Heart right ventricle (tissue), 16 donors: ENCODE measurements at regions not wholly inside any gene's neighbourhood (a gene's known extent, or its start where the extent isn't known, plus 50 kb on each side); places are given as distances from the start of the nearest gene placed in this dataset.
"Not testable (repeated sequence)": the region's sequence is repeated elsewhere in the genome, so short reads cannot be mapped to it uniquely, and the experiment has no call there.

Experiments used
- ATAC-seq, 8 donors: fragments of 200-7000 bp; cut with Tn5 transposase; one replicate each; pipeline ENCODE4 v1.9.1; 2020; ENCODE audit warnings: mild to moderate bottlenecking in 8 of 8, moderate library complexity in 8 of 8, moderate number of reproducible peaks in 1 of 8
- DNase-seq, 2 donors: peaks; one replicate each; pipeline ENCODE4 v3.0.0-alpha.2; 2020
- H3K27ac ChIP-seq, 10 donors: fragments of 200-600 bp; sonication (generic) in 2 of 10; one replicate each; pipeline versions ENCODE4 v1.5.0 to v1.8.0; 2020 to 2022; ENCODE audit warnings: mild to moderate bottlenecking in 3 of 10
- H3K27me3 ChIP-seq, 7 donors: fragments of 200-600 bp; one replicate each; pipeline ENCODE4 v1.8.0; 2021 to 2022; ENCODE audit warnings: mild to moderate bottlenecking in 2 of 7
- H3K36me3 ChIP-seq, 9 donors: fragments of 200-600 bp; sonication (generic) in 1 of 9; one replicate each; pipeline versions ENCODE4 v1.5.0 to v1.8.0; 2020 to 2022; ENCODE audit warnings: mild to moderate bottlenecking in 2 of 9
- H3K4me1 ChIP-seq, 9 donors: fragments of 200-600 bp; sonication (generic) in 1 of 9; one replicate each; pipeline versions ENCODE4 v1.5.0 to v1.8.0; 2020 to 2022; ENCODE audit warnings: mild to moderate bottlenecking in 4 of 9
- H3K4me3 ChIP-seq, 10 donors: fragments of 200-600 bp; sonication (generic) in 2 of 10; one replicate each; pipeline versions ENCODE4 v1.5.0 to v1.8.0; 2020 to 2022; ENCODE audit warnings: mild to moderate bottlenecking in 7 of 10, moderate library complexity in 2 of 10
- H3K9me3 ChIP-seq, 11 donors: fragments of 200-600 bp in 10 of 11; sonication (generic) in 2 of 11; one replicate each; pipeline versions ENCODE4 v1.5.0 to v1.8.0; 2013 to 2022; ENCODE audit warnings: mild to moderate bottlenecking in 2 of 11, control low read depth in 1 of 11, moderate library complexity in 1 of 11
- WGBS, 2 donors: extraction: QIAGEN DNeasy Blood & Tissue Kit; methylation state at CpG; one replicate each; pipeline ENCODE4 v1.1.7; 2013; ENCODE audit warnings: inconsistent platforms in 1 of 2; 5-methylcytosine and 5-hydroxymethylcytosine counted together
- intact Hi-C, 10 donors: fragments of 100-400 bp; cut with DNase I; formaldehyde crosslinking; loops; one replicate each; pipeline versions ENCODE4 v1.11.1 to v1.14.2; 2022
- donor health status: Arrhythmogenic right ventricular cardiomyopathy.
- donor health status: ischemic (EF 13 %, LVEDD 7.1; RV severe dilation, severe dysfunction).
- donor health status: healthy with polysubstance abuse.
- donor health status: DM: no; HTN: yes; CAD: no.
- donor health status: DM: no; HTN: no; CAD: no.
- donor health status: ischemic (EF 25% LVEDD 6.9; RV normal size, moderate dysfunction).
- donor health status: ischemic (EF 25% LVEDD 5.7; RV mildly dilated, moderate dysfunction).
- donor health status: healthy.
- donor health status: DM: yes; HTN: yes; CAD: no.
- donor health status: Ischemic cardiomyopathy.
- donor health status: ischemic (EF 35%, LVEDD 5.7; RV mildly dilated, moderate dysfunction).
- donor health status: nonischemic (EF 11% LVEDD 7.7; RV severe dilation, severe dysfunction).
- donor health status: DM: yes; HTN: yes; CAD: no.
- donor health status: PGD.
- donor health status: ischemic (EF 29% LVEDD 5.4; RV normal size, mild dysfunction).
- donor health status: nonischemic (EF 23%, LVEDD 6.1; RV moderate dilation, normal function).

GRCh38 chr10:38252551-38252950 lies 158.4 kb downstream of the ZNF37A start:
- ATAC-seq, DNase-seq, H3K4me3 ChIP-seq, intact Hi-C loops, H3K27me3 ChIP-seq, H3K27ac ChIP-seq, H3K9me3 ChIP-seq, H3K36me3 ChIP-seq, H3K4me1 ChIP-seq: not testable (repeated sequence)
- 29 to 42% methylated on average over 3 to 4 of the region's 6 CpGs for WGBS, 2 donors

DNA sequence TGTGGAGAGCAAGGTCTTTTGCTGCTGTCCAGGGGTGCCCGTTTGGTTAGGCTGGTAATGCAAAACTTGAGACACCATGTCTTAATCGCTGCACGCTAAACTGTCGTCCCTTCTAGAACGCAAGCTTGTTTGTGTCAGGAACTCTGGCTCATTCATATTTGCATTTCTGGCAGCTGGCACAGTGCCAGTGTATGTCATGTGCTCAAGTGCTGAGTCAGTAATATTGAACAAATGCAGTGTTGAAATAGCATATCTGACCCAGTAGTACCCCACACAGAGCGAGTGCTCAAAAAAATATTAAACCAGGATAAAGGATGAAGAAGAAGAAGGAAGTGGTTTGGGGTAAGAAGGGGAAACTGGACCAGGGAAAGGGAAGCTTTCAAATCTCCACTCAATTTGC lies 173.4 kb downstream of the ZNF37A start:
- H3K36me3 ChIP-seq, intact Hi-C loops, DNase-seq, ATAC-seq, H3K27ac ChIP-seq, H3K4me3 ChIP-seq, H3K27me3 ChIP-seq, H3K9me3 ChIP-seq, H3K4me1 ChIP-seq: not testable (repeated sequence)
- 72% methylated on average over 6 of the region's 6 CpGs for WGBS, 2 donors

DNA sequence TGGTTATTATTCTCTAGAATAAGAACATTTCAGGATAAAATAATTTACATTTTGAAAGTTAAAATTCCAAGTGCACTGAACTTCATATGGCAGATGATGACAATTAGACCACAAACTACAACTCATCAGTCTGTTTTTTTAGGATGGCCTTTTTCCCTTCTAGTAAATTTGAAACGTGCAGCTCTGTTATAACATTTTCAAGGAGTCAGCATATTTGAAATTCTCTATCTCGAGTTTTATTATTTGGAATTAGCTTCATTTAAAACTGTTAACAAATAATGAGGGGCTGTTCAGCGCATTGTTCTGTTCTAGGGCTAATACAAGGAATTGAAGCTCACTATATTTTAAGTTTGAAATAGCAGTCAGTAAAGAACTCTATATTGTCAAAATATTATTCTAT lies 176.9 kb downstream of the ZNF37A start:
- H3K4me3 ChIP-seq, ATAC-seq, H3K27ac ChIP-seq, intact Hi-C loops, H3K4me1 ChIP-seq, H3K27me3 ChIP-seq, H3K36me3 ChIP-seq, DNase-seq, H3K9me3 ChIP-seq: not testable (repeated sequence)
- WGBS, 2 donors: 49 to 50% methylated on average over 3 of the region's 3 CpGs

DNA sequence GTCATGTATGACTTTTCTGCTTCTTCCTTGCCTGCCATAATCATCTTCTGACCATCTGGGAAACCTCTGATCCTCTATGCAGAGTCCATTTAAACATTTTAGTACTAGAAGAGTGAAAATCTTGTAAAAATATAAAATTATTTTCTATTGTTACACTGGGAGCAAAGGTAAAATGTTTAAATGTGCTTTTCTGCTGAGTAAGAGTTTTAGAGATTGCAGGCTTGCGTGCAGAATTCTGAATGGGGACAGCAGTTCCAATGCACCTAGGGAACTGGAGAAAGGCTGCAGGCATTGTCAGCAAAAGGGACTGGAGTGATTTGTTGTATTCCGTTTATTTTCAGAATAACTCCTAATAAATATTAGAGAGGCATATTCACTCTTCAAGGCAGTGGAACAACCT lies 180.7 kb downstream of the ZNF37A start:
- H3K4me1 ChIP-seq, intact Hi-C loops, DNase-seq, H3K27ac ChIP-seq, H3K9me3 ChIP-seq, H3K4me3 ChIP-seq, H3K27me3 ChIP-seq, ATAC-seq, H3K36me3 ChIP-seq: not testable (repeated sequence)
- WGBS, 2 donors: 72 to 73% methylated on average over 2 of the region's 2 CpGs

GRCh38 chr10:38292560-38292959 lies 198.4 kb downstream of the ZNF37A start:
- 61 to 82% methylated on average over 1 to 2 of the region's 2 CpGs for WGBS, 2 donors
- H3K9me3 ChIP-seq, H3K4me3 ChIP-seq, DNase-seq, intact Hi-C loops, H3K4me1 ChIP-seq, H3K36me3 ChIP-seq, H3K27ac ChIP-seq, H3K27me3 ChIP-seq, ATAC-seq: not testable (repeated sequence)

DNA sequence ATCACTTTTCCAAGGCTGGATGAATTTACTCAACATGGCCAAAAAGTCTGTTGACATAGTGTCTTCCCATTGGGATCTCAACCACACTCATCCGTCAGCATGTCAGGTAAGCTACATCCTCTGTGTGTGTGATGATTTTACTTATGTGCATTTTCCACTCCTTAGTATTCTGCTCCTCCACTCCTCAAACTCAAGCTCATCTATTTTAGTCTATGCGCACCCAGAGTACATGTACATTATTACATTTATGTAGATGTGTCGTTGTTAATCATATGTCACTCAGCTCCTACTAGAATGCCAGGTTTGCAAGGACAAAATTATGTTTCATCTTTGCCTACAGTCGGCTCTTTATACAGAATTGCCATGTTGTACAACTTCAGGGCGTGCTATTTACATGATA lies 216.0 kb downstream of the ZNF37A start:
- H3K36me3 ChIP-seq, DNase-seq, H3K9me3 ChIP-seq, ATAC-seq, H3K4me3 ChIP-seq, H3K4me1 ChIP-seq, H3K27ac ChIP-seq, intact Hi-C loops, H3K27me3 ChIP-seq: not testable (repeated sequence)
- WGBS, 2 donors: 68 to 71% methylated on average over 5 of the region's 5 CpGs

- H3K4me1 ChIP-seq, H3K4me3 ChIP-seq, H3K9me3 ChIP-seq, H3K27me3 ChIP-seq, H3K36me3 ChIP-seq, DNase-seq, intact Hi-C loops, H3K27ac ChIP-seq, ATAC-seq: not testable (repeated sequence)
- WGBS, 2 donors: 77 to 78% methylated on average over 4 of the region's 4 CpGs
Observed at GRCh38 chr10:38315090-38315805, 221.1 kb downstream of the ZNF37A start.

DNA sequence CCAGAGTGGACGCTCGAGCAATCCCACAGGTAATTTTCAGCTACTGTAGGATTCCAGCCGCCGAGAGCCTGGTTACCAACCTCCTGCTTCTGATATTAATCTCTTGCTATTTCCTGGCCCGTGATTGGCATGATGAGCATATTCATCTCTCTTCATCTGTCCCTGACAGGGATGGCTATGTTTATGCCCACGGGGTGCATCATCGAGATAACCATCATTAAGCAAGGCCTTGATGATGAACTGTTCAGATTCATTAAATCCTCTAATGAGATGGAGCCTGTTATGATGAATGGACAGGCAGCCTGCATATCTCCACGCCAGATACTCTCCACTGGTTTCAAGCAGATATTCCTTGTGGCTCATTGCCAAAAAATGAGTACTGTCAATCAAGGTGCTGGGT lies 227.3 kb downstream of the ZNF37A start:
- H3K4me1 ChIP-seq, DNase-seq, H3K9me3 ChIP-seq, ATAC-seq, intact Hi-C loops, H3K27me3 ChIP-seq, H3K36me3 ChIP-seq, H3K4me3 ChIP-seq, H3K27ac ChIP-seq: not testable (repeated sequence)
- WGBS, 2 donors: 80 to 82% methylated on average over 8 of the region's 8 CpGs

DNA sequence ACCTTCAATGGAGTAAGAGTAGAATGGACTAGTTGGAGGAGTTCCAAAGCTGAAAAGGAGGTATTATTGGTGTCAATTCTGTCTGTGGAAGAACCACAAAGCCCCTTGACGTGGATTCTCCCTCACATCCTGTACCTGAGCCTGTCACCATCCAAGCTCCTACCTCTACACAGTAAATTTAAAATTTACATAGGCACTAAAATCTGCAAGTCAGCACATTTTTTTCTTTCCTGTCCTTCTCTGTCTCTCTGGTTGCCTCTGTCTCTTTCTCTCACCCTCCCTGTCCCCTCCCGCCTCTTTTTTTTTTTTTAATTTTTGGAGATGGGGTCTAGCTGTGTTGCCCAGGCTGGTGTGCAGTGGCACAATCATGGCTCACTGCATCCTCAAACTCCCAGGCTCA lies 236.2 kb downstream of the ZNF37A start:
- intact Hi-C loops, ATAC-seq, H3K36me3 ChIP-seq, H3K9me3 ChIP-seq, DNase-seq, H3K27me3 ChIP-seq, H3K4me1 ChIP-seq, H3K27ac ChIP-seq, H3K4me3 ChIP-seq: not testable (repeated sequence)
- WGBS, 2 donors: 63 to 73% methylated on average over 2 of the region's 2 CpGs

GRCh38 chr10:38331106-38331505 lies 237.0 kb downstream of the ZNF37A start:
- WGBS, 2 donors: 75 to 85% methylated on average over 2 of the region's 2 CpGs
- H3K36me3 ChIP-seq, H3K4me3 ChIP-seq, DNase-seq, H3K9me3 ChIP-seq, H3K4me1 ChIP-seq, H3K27me3 ChIP-seq, ATAC-seq, intact Hi-C loops, H3K27ac ChIP-seq: not testable (repeated sequence)

- H3K27ac ChIP-seq, H3K27me3 ChIP-seq, DNase-seq, H3K36me3 ChIP-seq, intact Hi-C loops, H3K4me1 ChIP-seq, H3K9me3 ChIP-seq, ATAC-seq, H3K4me3 ChIP-seq: not testable (repeated sequence)
- WGBS, 2 donors: 70 to 78% methylated on average over 3 of the region's 4 CpGs
Observed at GRCh38 chr10:38333699-38334098, 239.6 kb downstream of the ZNF37A start.

DNA sequence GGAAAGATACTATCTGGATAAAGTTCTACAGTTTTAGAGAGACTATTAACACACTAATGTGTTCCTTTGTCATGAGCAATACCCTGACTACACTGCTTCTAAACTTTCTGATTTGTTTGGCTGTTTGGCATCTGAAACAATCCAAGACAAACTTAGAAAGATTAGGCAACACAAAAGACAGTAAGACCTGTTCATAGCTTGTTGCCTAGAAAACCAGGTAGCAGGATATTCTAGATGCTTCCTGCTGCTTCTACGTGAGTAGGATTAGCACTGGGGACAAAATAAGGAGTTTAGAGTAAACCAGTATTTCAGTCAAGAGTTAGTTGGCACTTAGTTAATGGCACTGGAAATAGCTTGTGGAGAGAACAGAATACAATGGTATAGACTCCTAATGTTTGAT lies 256.5 kb downstream of the ZNF37A start:
- H3K4me1 ChIP-seq, H3K27ac ChIP-seq, DNase-seq, H3K4me3 ChIP-seq, H3K9me3 ChIP-seq, H3K27me3 ChIP-seq, ATAC-seq, H3K36me3 ChIP-seq: not testable (repeated sequence)
- intact Hi-C loops: loop anchor here in 1 of 10 donors (10.0 kb wide), 1 partner anchor 496 kb away; the partner anchor contains the start of gene ZNF248
- WGBS, 2 donors: 56 to 74% methylated on average over 1 of the region's 1 CpG
